RWPE1 (cell line): ENCODE measurements at regions not wholly inside any gene's neighbourhood (a gene's known extent, or its start where the extent isn't known, plus 50 kb on each side); places are given as distances from the start of the nearest gene placed in this dataset.
A peak's percentile ranks its signal among the peaks of the same experiment; 100 is the strongest.
"Not testable (repeated sequence)": the region's sequence is repeated elsewhere in the genome, so short reads cannot be mapped to it uniquely, and the experiment has no call there.

ENCODE experiments used
- CTCF ChIA-PET: fragments of 350-600 bp; sonication (Branson Sonifier 250); formaldehyde crosslinking; extraction: SDS; loops from one replicate; lab custom pipeline; 2021; lab: Yijun Ruan, JAX
- POLR2A ChIA-PET: fragments of 400-600 bp; formaldehyde crosslinking; extraction: SDS; loops from one replicate; lab custom pipeline; 2020; ENCODE audit warnings: antibody characterized with exemption; ENCODE audit not compliant: low non-redundant PET; lab: Yijun Ruan, JAX
- DNase-seq: peaks from one replicate; pipeline ENCODE4 v3.0.0; 2012; ENCODE audit warnings: low spot score
- H3K27ac ChIP-seq: fragments of 450-650 bp; 2 replicates; pipeline ENCODE4 v1.5.1; 2017
- TF ChIP-seq, protein P1 (sequence below): fragments of 450-650 bp; conservative IDR thresholded peaks from 2 replicates; pipeline ENCODE4 v1.5.1; 2017; ENCODE audit warnings: low read depth, mild to moderate bottlenecking

DNA sequence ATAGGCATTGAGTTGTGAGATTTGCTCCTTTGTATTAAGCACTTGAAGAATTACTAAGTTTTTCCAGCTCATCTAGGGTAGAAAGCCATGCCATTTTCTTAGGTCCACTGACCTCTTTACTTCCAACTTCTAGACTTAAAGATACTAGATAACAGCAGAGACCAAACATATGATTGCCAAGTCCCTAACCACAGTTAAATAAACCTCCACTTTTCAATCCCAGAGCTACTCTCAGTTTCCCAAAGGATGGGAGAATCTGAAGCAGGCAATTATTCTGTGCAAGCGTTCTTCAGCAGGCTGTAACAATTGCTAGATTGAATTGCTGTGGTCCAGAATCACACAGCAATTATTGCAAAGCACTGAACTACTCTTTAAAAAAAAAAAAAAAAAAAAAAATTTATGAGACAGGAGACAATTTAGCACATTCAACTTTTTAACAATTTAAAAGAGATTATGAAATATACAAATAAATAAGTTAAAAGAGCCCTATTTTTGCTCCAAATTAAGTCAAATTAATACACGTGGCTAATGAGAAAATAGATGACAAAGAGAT is 104.0 kb upstream of the PRSS16 start:
- TF ChIP-seq, protein P1, sequence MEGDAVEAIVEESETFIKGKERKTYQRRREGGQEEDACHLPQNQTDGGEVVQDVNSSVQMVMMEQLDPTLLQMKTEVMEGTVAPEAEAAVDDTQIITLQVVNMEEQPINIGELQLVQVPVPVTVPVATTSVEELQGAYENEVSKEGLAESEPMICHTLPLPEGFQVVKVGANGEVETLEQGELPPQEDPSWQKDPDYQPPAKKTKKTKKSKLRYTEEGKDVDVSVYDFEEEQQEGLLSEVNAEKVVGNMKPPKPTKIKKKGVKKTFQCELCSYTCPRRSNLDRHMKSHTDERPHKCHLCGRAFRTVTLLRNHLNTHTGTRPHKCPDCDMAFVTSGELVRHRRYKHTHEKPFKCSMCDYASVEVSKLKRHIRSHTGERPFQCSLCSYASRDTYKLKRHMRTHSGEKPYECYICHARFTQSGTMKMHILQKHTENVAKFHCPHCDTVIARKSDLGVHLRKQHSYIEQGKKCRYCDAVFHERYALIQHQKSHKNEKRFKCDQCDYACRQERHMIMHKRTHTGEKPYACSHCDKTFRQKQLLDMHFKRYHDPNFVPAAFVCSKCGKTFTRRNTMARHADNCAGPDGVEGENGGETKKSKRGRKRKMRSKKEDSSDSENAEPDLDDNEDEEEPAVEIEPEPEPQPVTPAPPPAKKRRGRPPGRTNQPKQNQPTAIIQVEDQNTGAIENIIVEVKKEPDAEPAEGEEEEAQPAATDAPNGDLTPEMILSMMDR: no peak
- no peak for DNase-seq
- CTCF ChIA-PET: no interaction called here
- H3K27ac ChIP-seq: peak overlapping the region; percentile 72; the same call in 1 of the 2 replicates
- POLR2A ChIA-PET: interaction anchor here (0.6 kb wide), 1 partner anchor 57 kb away, joined by 7 read pairs; no protein-coding TSS in a partner anchor

DNA sequence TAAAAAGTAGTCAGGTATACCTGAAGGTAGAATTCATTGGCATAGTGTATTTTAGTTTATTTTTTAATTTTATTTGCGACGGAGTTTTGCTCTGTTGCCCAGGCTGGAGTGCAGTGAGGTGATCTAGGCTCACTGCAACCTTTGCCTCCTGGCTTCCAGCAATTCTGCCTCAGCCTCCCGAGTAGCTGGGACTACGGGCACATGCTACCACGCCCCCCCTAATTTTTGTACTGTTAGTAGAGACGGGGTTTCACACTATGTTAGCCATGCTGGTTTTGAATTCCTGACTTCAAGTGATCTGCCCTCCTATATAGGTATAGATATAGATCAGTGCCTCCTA is 102.8 kb upstream of the PRSS16 start:
- peak overlapping the region; percentile 72 for H3K27ac ChIP-seq
- ChIA-PET POLR2A (interaction anchor here (0.7 to 1.4 kb wide), 3 partner anchors 11 to 1019 kb away, joined by 3 to 7 read pairs (median 5); a partner anchor contains a TSS), CTCF (interaction anchor here (0.5 kb wide), 1 partner anchor 43 kb away, joined by 3 read pairs; no protein-coding TSS in a partner anchor)
- no peak for DNase-seq
- TF ChIP-seq, protein P1: no peak

DNA sequence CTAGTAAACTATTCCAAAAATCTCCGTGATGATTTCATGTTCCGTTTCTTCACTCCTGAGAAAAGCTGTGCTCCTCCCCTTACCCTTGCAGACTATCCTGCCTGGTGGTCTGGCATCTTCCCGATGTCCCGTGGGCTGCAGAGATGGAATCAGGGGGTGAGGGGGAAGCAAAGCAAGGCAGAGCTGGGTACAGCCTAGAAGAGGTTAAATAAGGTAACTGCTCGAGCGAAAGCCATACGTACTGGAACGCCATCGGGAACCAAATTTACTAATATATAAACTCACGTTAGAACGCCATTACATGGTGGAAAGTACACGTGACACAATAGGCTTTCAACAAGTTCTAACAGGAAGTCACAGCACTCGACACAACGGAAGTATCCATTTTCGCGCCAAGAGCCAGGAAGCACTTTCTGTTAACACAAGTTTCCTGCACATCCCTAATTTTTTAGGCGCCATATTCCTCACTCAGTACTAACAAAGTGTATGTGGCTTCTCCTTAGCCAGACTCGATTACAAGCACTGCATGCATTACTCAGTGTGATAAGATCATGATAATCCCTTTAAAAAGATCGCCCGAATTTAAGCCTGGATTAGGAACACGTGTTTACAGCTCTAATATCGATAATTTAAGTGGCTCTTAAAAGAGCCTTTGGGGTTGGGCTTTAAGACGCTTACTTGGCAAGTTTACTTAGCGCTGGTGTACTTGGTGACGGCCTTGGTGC is 101.6 kb upstream of the PRSS16 start:
- TF ChIP-seq, protein P1: no peak
- DNase-seq: peak; percentile 70
- CTCF ChIA-PET: interaction anchor here (0.8 to 0.9 kb wide), 2 partner anchors 9 to 11 kb away, joined by 3 to 4 read pairs; no protein-coding TSS in a partner anchor
- POLR2A ChIA-PET: interaction anchor here (1.0 to 2.2 kb wide), 4 partner anchors 12 to 664 kb away, joined by 3 to 35 read pairs (median 6); a partner anchor contains a TSS
- peak overlapping the region; percentile 97 for H3K27ac ChIP-seq

DNA sequence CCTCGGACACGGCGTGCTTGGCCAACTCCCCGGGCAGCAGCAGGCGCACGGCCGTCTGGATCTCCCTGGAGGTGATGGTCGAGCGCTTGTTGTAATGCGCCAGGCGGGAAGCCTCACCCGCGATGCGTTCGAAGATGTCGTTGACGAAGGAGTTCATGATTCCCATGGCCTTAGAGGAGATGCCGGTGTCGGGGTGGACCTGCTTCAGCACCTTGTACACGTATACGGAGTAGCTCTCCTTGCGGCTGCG is 101.1 kb upstream of the PRSS16 start:
- POLR2A ChIA-PET: interaction anchor here (0.9 to 2.2 kb wide), 9 partner anchors 10 to 950 kb away, joined by 3 to 35 read pairs (median 6); a partner anchor contains a TSS
- peak overlapping the region; percentile 97 for H3K27ac ChIP-seq
- DNase-seq, CTCF ChIA-PET: not testable (repeated sequence)

DNA sequence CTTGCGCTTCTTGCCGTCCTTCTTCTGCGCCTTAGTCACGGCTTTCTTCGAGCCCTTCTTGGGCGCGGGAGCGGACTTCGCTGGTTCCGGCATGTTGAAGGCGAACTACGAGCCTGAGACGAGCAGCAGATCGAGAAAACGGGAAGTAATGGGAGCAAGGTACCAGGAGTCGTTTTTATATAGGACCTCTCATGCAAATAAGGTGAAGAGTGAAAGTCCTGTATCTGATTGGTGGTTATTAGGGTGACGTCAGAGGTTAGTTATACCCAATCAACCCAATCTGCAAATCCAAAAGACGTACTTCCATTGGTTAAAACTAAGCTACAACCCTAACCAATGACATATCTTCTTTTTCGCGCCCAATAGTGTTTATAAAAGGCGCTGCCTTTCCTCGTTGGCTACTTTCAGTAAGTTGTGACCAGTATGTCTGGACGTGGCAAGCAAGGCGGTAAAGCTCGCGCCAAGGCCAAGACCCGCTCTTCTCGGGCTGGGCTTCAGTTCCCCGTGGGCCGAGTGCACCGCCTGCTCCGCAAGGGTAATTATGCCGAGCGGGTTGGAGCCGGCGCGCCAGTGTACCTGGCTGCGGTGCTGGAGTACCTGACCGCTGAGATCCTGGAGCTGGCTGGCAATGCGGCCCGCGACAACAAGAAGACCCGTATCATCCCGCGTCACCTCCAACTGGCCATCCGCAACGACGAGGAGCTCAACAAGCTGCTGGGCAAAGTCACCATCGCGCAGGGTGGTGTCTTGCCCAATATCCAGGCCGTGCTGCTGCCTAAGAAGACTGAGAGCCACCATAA is 100.6 kb upstream of the PRSS16 start:
- CTCF ChIA-PET: interaction anchor here (0.6 to 0.7 kb wide), 2 partner anchors 9 to 16 kb away, joined by 3 to 5 read pairs; no protein-coding TSS in a partner anchor
- peak overlapping the region; percentile 97 for H3K27ac ChIP-seq
- POLR2A ChIA-PET: interaction anchor here (0.6 to 2.2 kb wide), 15 partner anchors 10 to 989 kb away, joined by 3 to 35 read pairs (median 5); a partner anchor contains a TSS
- peak; percentile 100 for DNase-seq
- TF ChIP-seq, protein P1: no peak

DNA sequence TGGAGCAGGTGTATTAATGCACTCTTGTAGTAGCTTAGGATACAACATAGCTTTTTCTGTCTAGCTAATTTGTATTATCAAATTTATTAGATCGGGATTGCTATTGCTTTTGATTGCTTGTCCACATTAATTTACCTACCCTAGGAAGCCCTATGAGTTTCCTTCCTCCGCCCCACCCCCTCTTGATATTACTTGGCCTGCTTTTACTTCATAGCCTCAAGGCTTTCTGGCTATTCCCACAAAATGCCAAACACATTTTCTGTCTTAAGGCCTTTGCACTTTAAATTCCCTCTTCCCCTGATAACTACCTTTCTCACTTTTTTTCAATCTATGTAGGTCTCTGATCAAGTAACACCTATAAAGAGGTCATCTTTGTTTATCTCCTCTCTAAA is 99.1 kb upstream of the PRSS16 start:
- H3K27ac ChIP-seq: no peak overlapping the region
- DNase-seq: no peak
- TF ChIP-seq, protein P1: no peak
- POLR2A ChIA-PET: interaction anchor here (2.2 kb wide), 1 partner anchor 15 kb away, joined by 35 read pairs; a partner anchor contains a TSS
- CTCF ChIA-PET: no interaction called here
